ENCODE measurements at regions not wholly inside any gene's neighbourhood (a gene's known extent, or its start where the extent isn't known, plus 50 kb on each side); places are given as distances from the start of the nearest gene placed in this dataset.
"Not testable (repeated sequence)": the region's sequence is repeated elsewhere in the genome, so short reads cannot be mapped to it uniquely, and the experiment has no call there.

DNA sequence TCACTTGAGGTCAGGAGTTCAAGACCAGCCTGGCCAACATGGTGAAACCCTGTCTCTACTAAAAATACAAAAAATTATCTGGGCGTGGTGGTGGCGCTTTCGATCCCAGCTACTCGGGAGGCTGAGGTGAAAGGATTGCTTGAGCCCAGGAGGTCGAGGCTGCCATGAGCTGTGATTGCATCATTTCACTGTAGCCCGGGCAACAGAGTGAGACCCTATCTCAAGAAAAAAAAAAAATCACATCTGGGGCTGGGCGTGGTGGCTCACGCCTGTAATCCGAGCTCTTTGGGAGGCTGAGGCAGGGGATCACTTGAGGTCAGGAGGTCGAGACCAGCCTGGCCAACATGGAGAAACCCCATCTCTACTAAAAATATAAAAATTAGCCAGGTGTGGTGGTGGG lies 187.8 kb downstream of the FAM43A start:
- TF ChIP-seq, protein P1, sequence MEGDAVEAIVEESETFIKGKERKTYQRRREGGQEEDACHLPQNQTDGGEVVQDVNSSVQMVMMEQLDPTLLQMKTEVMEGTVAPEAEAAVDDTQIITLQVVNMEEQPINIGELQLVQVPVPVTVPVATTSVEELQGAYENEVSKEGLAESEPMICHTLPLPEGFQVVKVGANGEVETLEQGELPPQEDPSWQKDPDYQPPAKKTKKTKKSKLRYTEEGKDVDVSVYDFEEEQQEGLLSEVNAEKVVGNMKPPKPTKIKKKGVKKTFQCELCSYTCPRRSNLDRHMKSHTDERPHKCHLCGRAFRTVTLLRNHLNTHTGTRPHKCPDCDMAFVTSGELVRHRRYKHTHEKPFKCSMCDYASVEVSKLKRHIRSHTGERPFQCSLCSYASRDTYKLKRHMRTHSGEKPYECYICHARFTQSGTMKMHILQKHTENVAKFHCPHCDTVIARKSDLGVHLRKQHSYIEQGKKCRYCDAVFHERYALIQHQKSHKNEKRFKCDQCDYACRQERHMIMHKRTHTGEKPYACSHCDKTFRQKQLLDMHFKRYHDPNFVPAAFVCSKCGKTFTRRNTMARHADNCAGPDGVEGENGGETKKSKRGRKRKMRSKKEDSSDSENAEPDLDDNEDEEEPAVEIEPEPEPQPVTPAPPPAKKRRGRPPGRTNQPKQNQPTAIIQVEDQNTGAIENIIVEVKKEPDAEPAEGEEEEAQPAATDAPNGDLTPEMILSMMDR (conservative IDR thresholded peaks at IDR 0.05; ENCODE audit: low read depth in 2 of 2) = not testable (repeated sequence)
- TF ChIP-seq POLR2AphosphoS5 (IDR thresholded peaks at IDR 0.05; ENCODE audit: low read depth); EZH2phosphoT487 (IDR thresholded peaks at IDR 0.05; ENCODE audit: unreplicated experiment); EZH2 (IDR thresholded peaks at IDR 0.05; ENCODE audit: low read depth, unreplicated experiment); JUNB (IDR thresholded peaks at IDR 0.05; ENCODE audit: unreplicated experiment); ZNF114 (CRISPR knock-in tag; IDR thresholded peaks at IDR 0.05); ZNF331 (CRISPR knock-in tag; IDR thresholded peaks at IDR 0.05; ENCODE audit: low read depth); STAT1 (IDR thresholded peaks at IDR 0.05; ENCODE audit: unreplicated experiment); CREB1 (CRISPR knock-in tag; IDR thresholded peaks at IDR 0.05; ENCODE audit: low read depth); NANOG (IDR thresholded peaks at IDR 0.05; ENCODE audit: borderline replicate concordance): not testable (repeated sequence)
- TF ChIP-seq, protein P2, sequence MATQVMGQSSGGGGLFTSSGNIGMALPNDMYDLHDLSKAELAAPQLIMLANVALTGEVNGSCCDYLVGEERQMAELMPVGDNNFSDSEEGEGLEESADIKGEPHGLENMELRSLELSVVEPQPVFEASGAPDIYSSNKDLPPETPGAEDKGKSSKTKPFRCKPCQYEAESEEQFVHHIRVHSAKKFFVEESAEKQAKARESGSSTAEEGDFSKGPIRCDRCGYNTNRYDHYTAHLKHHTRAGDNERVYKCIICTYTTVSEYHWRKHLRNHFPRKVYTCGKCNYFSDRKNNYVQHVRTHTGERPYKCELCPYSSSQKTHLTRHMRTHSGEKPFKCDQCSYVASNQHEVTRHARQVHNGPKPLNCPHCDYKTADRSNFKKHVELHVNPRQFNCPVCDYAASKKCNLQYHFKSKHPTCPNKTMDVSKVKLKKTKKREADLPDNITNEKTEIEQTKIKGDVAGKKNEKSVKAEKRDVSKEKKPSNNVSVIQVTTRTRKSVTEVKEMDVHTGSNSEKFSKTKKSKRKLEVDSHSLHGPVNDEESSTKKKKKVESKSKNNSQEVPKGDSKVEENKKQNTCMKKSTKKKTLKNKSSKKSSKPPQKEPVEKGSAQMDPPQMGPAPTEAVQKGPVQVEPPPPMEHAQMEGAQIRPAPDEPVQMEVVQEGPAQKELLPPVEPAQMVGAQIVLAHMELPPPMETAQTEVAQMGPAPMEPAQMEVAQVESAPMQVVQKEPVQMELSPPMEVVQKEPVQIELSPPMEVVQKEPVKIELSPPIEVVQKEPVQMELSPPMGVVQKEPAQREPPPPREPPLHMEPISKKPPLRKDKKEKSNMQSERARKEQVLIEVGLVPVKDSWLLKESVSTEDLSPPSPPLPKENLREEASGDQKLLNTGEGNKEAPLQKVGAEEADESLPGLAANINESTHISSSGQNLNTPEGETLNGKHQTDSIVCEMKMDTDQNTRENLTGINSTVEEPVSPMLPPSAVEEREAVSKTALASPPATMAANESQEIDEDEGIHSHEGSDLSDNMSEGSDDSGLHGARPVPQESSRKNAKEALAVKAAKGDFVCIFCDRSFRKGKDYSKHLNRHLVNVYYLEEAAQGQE (IDR thresholded peaks at IDR 0.05; ENCODE audit: unreplicated experiment) = not testable (repeated sequence)
- TF ChIP-seq, protein P3, sequence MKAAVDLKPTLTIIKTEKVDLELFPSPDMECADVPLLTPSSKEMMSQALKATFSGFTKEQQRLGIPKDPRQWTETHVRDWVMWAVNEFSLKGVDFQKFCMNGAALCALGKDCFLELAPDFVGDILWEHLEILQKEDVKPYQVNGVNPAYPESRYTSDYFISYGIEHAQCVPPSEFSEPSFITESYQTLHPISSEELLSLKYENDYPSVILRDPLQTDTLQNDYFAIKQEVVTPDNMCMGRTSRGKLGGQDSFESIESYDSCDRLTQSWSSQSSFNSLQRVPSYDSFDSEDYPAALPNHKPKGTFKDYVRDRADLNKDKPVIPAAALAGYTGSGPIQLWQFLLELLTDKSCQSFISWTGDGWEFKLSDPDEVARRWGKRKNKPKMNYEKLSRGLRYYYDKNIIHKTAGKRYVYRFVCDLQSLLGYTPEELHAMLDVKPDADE (IDR thresholded peaks at IDR 0.05) = not testable (repeated sequence)

Measured in GM23338 (cell line).